Thyroid gland (tissue), 4 donors: ENCODE measurements at regions not wholly inside any gene's neighbourhood (a gene's known extent, or its start where the extent isn't known, plus 50 kb on each side); places are given as distances from the start of the nearest gene placed in this dataset.

Experiments used
- CTCF ChIP-seq, 6 experiments: fragments of 200-600 bp in 3 of 6; fragments of 450-650 bp in 3 of 6; sonication (generic) in 3 of 6; IDR thresholded peaks; one replicate each; pipeline ENCODE4 v1.5.1; 2016 to 2019; ENCODE audit warnings: antibody characterized with exemption in 6 of 6, mild to moderate bottlenecking in 2 of 6, inconsistent platforms in 1 of 6, moderate library complexity in 1 of 6
- POLR2A ChIP-seq, 2 donors: fragments of 450-650 bp; IDR thresholded peaks; one replicate each; pipeline ENCODE4 v1.6.1; 2017; ENCODE audit warnings: antibody characterized with exemption in 2 of 2, mild to moderate bottlenecking in 2 of 2, moderate library complexity in 1 of 2

- TF ChIP-seq CTCF (IDR thresholded peaks at IDR 0.05): no peak
- no peak for TF ChIP-seq POLR2A (IDR thresholded peaks at IDR 0.05)
These were observed 237.7 kb downstream of the DLL1 start for GRCh38 chr6:170052991-170053821.
